Fibroblast of lung (primary cell): ENCODE measurements at regions not wholly inside any gene's neighbourhood (a gene's known extent, or its start where the extent isn't known, plus 50 kb on each side); places are given as distances from the start of the nearest gene placed in this dataset.

Experiments used
- DNase-seq, 2 donors: peaks; one replicate each; pipeline versions ENCODE4 v3.0.0 to v3.0.0-alpha.2; 2010; ENCODE audit warnings: low read depth in 2 of 2
- H2AFZ ChIP-seq: 2 replicates; pipeline ENCODE4 v1.5.1; 2012; ENCODE audit warnings: low read length, control low read depth, inconsistent platforms
- H3K27ac ChIP-seq: 2 replicates; pipeline ENCODE4 v1.5.1; 2011; ENCODE audit warnings: low read length, control low read depth; ENCODE audit not compliant: insufficient read depth
- H3K27me3 ChIP-seq: 2 replicates; pipeline ENCODE4 v1.5.1; 2011; ENCODE audit warnings: mild to moderate bottlenecking, low read length; ENCODE audit not compliant: control insufficient read depth, insufficient read depth
- H3K36me3 ChIP-seq: 2 replicates; pipeline ENCODE4 v1.5.1; 2011; ENCODE audit warnings: low read length; ENCODE audit not compliant: control insufficient read depth, insufficient read depth
- H3K4me1 ChIP-seq: 2 replicates; pipeline ENCODE4 v1.5.1; 2011; ENCODE audit warnings: low read length; ENCODE audit not compliant: control insufficient read depth, insufficient read depth; ENCODE audit errors: extremely low read depth
- H3K4me2 ChIP-seq: 2 replicates; pipeline ENCODE4 v1.5.1; 2011; ENCODE audit warnings: low read length, control low read depth; ENCODE audit not compliant: insufficient read depth; ENCODE audit errors: extremely low read depth
- H3K4me3 ChIP-seq, 4 experiments: fragments of 200-600 bp in 1 of 4; sonication (generic) in 1 of 4; replicated peaks in 1 of 4; 2 replicates each; pipeline ENCODE4 v1.5.1; 2011 to 2016; ENCODE audit warnings: low read length in 4 of 4, low read depth in 3 of 4, mild to moderate bottlenecking in 3 of 4, control low read depth in 2 of 4, inconsistent platforms in 1 of 4, mixed read lengths in 1 of 4; ENCODE audit not compliant: insufficient read depth in 1 of 4; ENCODE audit errors: control extremely low read depth in 1 of 4
- H3K79me2 ChIP-seq: 2 replicates; pipeline ENCODE4 v1.5.1; 2012; ENCODE audit warnings: mild to moderate bottlenecking, low read length, inconsistent platforms; ENCODE audit not compliant: control insufficient read depth, insufficient read depth
- H3K9ac ChIP-seq: 2 replicates; pipeline ENCODE4 v1.5.1; 2011; ENCODE audit warnings: mild to moderate bottlenecking, low read length, control low read depth; ENCODE audit not compliant: insufficient read depth
- H3K9me3 ChIP-seq: 2 replicates; pipeline ENCODE4 v1.5.1; 2012; ENCODE audit warnings: low read depth, low read length; ENCODE audit not compliant: control insufficient read depth, insufficient read depth
- H4K20me1 ChIP-seq: 2 replicates; pipeline ENCODE4 v1.5.1; 2011; ENCODE audit warnings: low read length; ENCODE audit not compliant: control insufficient read depth, insufficient read depth; ENCODE audit errors: extremely low read depth
- EZH2 ChIP-seq: IDR thresholded peaks from 2 replicates; pipeline ENCODE4 v1.5.1; 2012; ENCODE audit warnings: low read length, control low read depth, mild to moderate bottlenecking; ENCODE audit errors: missing control alignments
- TF ChIP-seq, protein P1 (sequence below), 2 donors: IDR thresholded peaks in 1 of 2; conservative IDR thresholded peaks in 1 of 2; 1 replicate in 1 of 2; 2 replicates in 1 of 2; pipeline ENCODE4 v1.5.1; 2011 to 2012; ENCODE audit warnings: low read length in 2 of 2, control low read depth in 1 of 2, inconsistent platforms in 1 of 2, low read depth in 1 of 2, mild to moderate bottlenecking in 1 of 2

DNA sequence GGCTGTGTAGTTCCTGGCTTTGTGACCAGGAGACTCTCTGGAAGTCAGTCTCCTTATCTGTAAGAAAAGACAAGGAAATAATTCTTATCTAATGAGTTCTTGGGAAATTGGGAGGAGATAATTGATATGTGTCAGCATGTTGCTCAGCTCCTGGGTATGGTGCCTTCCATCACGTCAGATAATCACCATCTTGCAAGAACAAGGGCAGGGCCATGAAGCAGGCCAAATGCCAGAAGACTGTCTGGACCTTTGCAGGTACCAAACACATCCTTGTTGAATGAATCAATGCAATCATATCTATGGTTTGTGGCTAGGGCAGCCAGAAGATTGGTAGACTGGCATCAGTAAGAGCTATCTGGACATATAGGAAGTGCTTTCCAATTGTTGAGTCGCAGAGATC is 473.5 kb downstream of the TNS1 start:
- H3K27me3 ChIP-seq: no peaks in the 10 kb centered on the region
- H3K4me2 ChIP-seq: no peak overlapping the region
- no peak overlapping the region for H3K9ac ChIP-seq
- H3K4me3 ChIP-seq: no peak overlapping the region
- TF ChIP-seq, protein P1, sequence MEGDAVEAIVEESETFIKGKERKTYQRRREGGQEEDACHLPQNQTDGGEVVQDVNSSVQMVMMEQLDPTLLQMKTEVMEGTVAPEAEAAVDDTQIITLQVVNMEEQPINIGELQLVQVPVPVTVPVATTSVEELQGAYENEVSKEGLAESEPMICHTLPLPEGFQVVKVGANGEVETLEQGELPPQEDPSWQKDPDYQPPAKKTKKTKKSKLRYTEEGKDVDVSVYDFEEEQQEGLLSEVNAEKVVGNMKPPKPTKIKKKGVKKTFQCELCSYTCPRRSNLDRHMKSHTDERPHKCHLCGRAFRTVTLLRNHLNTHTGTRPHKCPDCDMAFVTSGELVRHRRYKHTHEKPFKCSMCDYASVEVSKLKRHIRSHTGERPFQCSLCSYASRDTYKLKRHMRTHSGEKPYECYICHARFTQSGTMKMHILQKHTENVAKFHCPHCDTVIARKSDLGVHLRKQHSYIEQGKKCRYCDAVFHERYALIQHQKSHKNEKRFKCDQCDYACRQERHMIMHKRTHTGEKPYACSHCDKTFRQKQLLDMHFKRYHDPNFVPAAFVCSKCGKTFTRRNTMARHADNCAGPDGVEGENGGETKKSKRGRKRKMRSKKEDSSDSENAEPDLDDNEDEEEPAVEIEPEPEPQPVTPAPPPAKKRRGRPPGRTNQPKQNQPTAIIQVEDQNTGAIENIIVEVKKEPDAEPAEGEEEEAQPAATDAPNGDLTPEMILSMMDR (conservative IDR thresholded peaks at IDR 0.05 in 1 of 2, IDR thresholded peaks at IDR 0.05 in 1 of 2; ENCODE audit: low read depth in 1 of 2, low read length in 2 of 2): no peak
- no peak for TF ChIP-seq EZH2
- DNase-seq: no peak
- H3K79me2 ChIP-seq: no peaks in the 10 kb centered on the region
- H2AFZ ChIP-seq: no peak overlapping the region
- H3K9me3 ChIP-seq: no peaks in the 10 kb centered on the region
- no peaks in the 10 kb centered on the region for H3K4me1 ChIP-seq
- no peaks in the 10 kb centered on the region for H4K20me1 ChIP-seq
- no peak overlapping the region for H3K27ac ChIP-seq
- H3K36me3 ChIP-seq: no peaks in the 10 kb centered on the region

DNA sequence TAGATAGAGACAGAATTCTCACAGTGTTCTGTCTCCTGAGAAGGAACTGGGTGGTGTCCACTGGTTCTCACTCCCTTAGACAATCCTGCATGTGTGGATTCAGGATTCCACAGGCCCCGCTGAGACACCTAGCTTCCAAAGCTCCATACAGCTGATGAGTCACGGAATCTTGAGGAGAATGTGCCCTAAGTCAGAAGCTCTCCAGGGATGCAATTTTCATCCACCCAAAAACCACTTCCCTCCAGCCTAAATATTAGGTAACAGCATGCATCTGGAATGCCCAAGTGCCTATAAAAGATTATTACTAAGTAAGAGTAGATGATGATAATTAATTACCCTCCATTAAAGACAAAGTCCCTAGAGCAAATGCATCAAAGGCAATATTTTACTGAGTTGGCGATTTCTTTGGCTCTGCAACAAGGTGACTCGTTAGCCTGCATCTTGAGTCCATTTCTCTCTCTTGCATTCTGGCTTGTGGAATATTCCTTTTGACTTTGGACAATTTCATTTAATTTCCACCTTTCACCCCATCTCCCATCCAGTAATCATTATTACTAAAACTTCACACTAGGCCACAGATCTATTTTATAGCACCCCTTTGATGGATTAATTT is 475.1 kb downstream of the TNS1 start:
- Histone ChIP-seq H3K27ac (no peak overlapping the region), H4K20me1 (no peaks in the 10 kb centered on the region), H3K4me2 (no peak overlapping the region), H3K9ac (no peak overlapping the region), H3K79me2 (no peaks in the 10 kb centered on the region), H3K9me3 (no peaks in the 10 kb centered on the region), H3K4me3 (no peak overlapping the region), H3K27me3 (no peaks in the 10 kb centered on the region), H3K4me1 (no peaks in the 10 kb centered on the region), H2AFZ (no peak overlapping the region), H3K36me3 (no peaks in the 10 kb centered on the region)
- peak in 1 of 2 donors; percentile 72 for DNase-seq
- TF ChIP-seq, protein P1 (conservative IDR thresholded peaks at IDR 0.05 in 1 of 2, IDR thresholded peaks at IDR 0.05 in 1 of 2; ENCODE audit: low read depth in 1 of 2, low read length in 2 of 2): no peak
- TF ChIP-seq EZH2: no peak

DNA sequence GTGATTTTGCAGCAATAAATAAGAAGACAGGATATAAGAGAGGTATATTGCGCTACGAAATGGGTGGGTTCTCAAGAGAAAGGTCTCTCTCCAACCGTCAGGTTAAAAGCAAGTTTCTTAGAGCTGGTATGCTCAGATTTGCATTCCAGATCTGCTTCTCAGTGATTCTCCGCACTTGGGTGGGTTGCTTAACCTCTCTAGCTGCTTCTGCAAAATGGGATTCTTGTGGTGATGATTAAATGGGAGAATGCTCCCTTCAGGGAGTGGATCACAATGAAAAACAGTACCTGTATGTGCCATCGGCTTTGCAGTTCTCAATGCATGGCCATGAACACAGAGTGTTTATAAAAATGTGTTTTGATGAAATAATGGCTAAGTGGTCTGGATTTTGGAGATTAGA is 477.7 kb downstream of the TNS1 start:
- no peak for DNase-seq
- no peak overlapping the region for H3K4me2 ChIP-seq
- H3K36me3 ChIP-seq: no peaks in the 10 kb centered on the region
- no peak overlapping the region for H3K4me3 ChIP-seq
- no peak overlapping the region for H2AFZ ChIP-seq
- H3K4me1 ChIP-seq: no peaks in the 10 kb centered on the region
- no peak overlapping the region for H3K9ac ChIP-seq
- no peaks in the 10 kb centered on the region for H3K27me3 ChIP-seq
- TF ChIP-seq, protein P1 (conservative IDR thresholded peaks at IDR 0.05 in 1 of 2, IDR thresholded peaks at IDR 0.05 in 1 of 2; ENCODE audit: low read depth in 1 of 2, low read length in 2 of 2): no peak
- no peak for TF ChIP-seq EZH2
- H3K79me2 ChIP-seq: no peaks in the 10 kb centered on the region
- H3K9me3 ChIP-seq: no peaks in the 10 kb centered on the region
- H3K27ac ChIP-seq: no peak overlapping the region
- no peaks in the 10 kb centered on the region for H4K20me1 ChIP-seq
